ENCODE measurements at regions not wholly inside any gene's neighbourhood (a gene's known extent, or its start where the extent isn't known, plus 50 kb on each side); places are given as distances from the start of the nearest gene placed in this dataset.

GRCh38 chr19:46921071-46921470 lies 60.3 kb downstream of the ARHGAP35 start:
- no peak for DNase-seq (ENCODE audit: low spot score)
- no peak for TF ChIP-seq CTCF (IDR thresholded peaks at IDR 0.05; ENCODE audit: extremely low read depth, missing control alignments)

GRCh38 chr19:46922465-46922864 lies 61.7 kb downstream of the ARHGAP35 start:
- TF ChIP-seq CTCF (IDR thresholded peaks at IDR 0.05; ENCODE audit: extremely low read depth, missing control alignments): no peak

GRCh38 chr19:46924874-46925547 lies 64.2 kb downstream of the ARHGAP35 start:
- no peak for TF ChIP-seq CTCF (IDR thresholded peaks at IDR 0.05; ENCODE audit: extremely low read depth, missing control alignments)
- DNase-seq (ENCODE audit: low spot score): peak; percentile 49

More at GRCh38 chr19:46922465-46922864, 61.7 kb downstream of the ARHGAP35 start:
- DNase-seq (ENCODE audit: low spot score): no peak

GRCh38 chr19:46925548-46925950 lies 64.8 kb downstream of the ARHGAP35 start:
- no peak for TF ChIP-seq CTCF (IDR thresholded peaks at IDR 0.05; ENCODE audit: extremely low read depth, missing control alignments)
- DNase-seq (ENCODE audit: low spot score): no peak

- no peak for TF ChIP-seq CTCF (IDR thresholded peaks at IDR 0.05; ENCODE audit: extremely low read depth, missing control alignments)
- no peak for DNase-seq (ENCODE audit: low spot score)
Measured at GRCh38 chr19:46926170-46927071, 65.6 kb downstream of the ARHGAP35 start.

GRCh38 chr19:46927106-46927505 lies 66.3 kb downstream of the ARHGAP35 start:
- no peak for DNase-seq (ENCODE audit: low spot score)
- TF ChIP-seq CTCF (IDR thresholded peaks at IDR 0.05; ENCODE audit: extremely low read depth, missing control alignments): no peak

- no peak for DNase-seq (ENCODE audit: low spot score)
- TF ChIP-seq CTCF (IDR thresholded peaks at IDR 0.05; ENCODE audit: extremely low read depth, missing control alignments): no peak
Measured at GRCh38 chr19:46927893-46928292, 67.1 kb downstream of the ARHGAP35 start.

Measured in GM20000 (cell line).